GM18508 (cell line): ENCODE measurements at regions not wholly inside any gene's neighbourhood (a gene's known extent, or its start where the extent isn't known, plus 50 kb on each side); places are given as distances from the start of the nearest gene placed in this dataset.

ENCODE experiments used
- ATAC-seq: cut with Tn5 transposase; IDR thresholded peaks from one replicate; pipeline ENCODE4 v1.9.1; 2021; ENCODE audit warnings: moderate number of reproducible peaks; ENCODE audit not compliant: insufficient read depth, unreplicated experiment

DNA sequence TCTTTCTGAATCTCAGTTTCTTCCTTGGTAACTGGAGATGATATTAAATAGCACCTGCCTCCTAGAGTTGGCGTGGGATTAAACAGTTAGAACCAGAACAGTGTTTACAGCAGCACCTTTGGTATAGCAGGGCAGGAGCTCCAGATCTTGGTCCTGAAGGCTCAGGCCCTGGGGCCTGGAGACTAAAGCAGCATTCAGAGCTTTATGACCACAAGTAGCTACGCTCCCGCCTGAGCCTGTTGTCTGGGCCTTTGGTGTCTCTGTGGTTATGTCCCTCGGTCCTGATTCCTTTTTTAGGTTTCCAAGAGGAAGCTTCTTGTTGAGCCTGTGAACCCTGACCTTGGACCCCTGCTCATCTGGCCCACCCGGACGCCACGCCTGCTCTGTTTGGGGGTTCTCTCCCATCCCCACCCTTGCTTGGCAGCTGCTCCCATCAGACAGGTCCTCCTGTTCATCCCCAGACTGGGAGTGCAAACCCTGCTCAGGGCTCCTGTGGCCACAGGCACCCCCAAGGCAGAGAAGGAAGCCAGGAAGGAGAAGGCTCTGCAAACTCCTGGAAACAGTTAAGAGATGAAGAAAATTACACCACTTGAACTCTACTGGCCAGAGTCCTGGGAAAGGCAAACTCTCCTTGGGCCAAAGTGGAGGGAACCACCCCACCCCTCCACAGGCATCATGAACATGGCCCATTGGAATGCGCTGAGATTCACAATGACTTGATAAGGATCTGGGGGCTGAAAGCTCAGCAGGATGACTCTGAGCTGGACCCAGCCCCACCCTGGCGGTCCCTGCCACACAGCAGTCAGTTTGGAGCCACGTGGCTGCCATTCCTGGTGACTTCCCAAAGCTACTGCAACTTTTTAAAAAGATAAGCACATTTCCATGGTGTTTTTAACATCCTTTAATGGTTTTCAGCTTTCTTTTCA is 50.1 kb upstream of the TMEM72 start:
- no peak for ATAC-seq
